Sigmoid colon (tissue), 6 donors: ENCODE measurements at regions not wholly inside any gene's neighbourhood (a gene's known extent, or its start where the extent isn't known, plus 50 kb on each side); places are given as distances from the start of the nearest gene placed in this dataset.

Experiments
- DNase-seq: peaks from one replicate; pipeline ENCODE4 v3.0.0-alpha.2; 2019
- H3K27ac ChIP-seq, 4 donors: fragments of 200-600 bp; sonication (generic); one replicate each; pipeline ENCODE4 v1.5.1; 2016 to 2019; ENCODE audit warnings: mild to moderate bottlenecking in 1 of 4
- H3K27me3 ChIP-seq, 3 donors: fragments of 200-600 bp; sonication (generic); one replicate each; pipeline ENCODE4 v1.5.1; 2019; ENCODE audit warnings: mild to moderate bottlenecking in 1 of 3
- H3K36me3 ChIP-seq, 4 donors: fragments of 200-600 bp; sonication (generic); one replicate each; pipeline ENCODE4 v1.5.1; 2016 to 2019
- H3K4me1 ChIP-seq, 4 donors: fragments of 200-600 bp; sonication (generic); one replicate each; pipeline ENCODE4 v1.5.1; 2017 to 2019
- H3K4me3 ChIP-seq, 4 donors: fragments of 200-600 bp; sonication (generic); one replicate each; pipeline ENCODE4 v1.5.1; 2017 to 2019; ENCODE audit warnings: mild to moderate bottlenecking in 2 of 4, moderate library complexity in 1 of 4
- H3K9me3 ChIP-seq, 4 donors: fragments of 200-600 bp in 3 of 4; sonication (generic) in 3 of 4; one replicate each; pipeline versions ENCODE4 v1.5.1 to v1.6.1; 2013 to 2019
- EP300 ChIP-seq, 4 donors: sonication (generic); formaldehyde crosslinking; IDR thresholded peaks; one replicate each; pipeline ENCODE4 v1.6.1; 2017; ENCODE audit warnings: antibody characterized with exemption in 4 of 4
- POLR2A ChIP-seq, 2 donors: fragments of 450-650 bp; IDR thresholded peaks; one replicate each; pipeline ENCODE4 v1.6.1; 2016; ENCODE audit warnings: antibody characterized with exemption in 2 of 2, mild to moderate bottlenecking in 2 of 2, moderate library complexity in 2 of 2
- POLR2AphosphoS5 ChIP-seq, 4 donors: sonication (generic); formaldehyde crosslinking; IDR thresholded peaks; one replicate each; pipeline ENCODE4 v1.6.1; 2017; ENCODE audit warnings: antibody characterized with exemption in 4 of 4
- WGBS, 2 donors: extraction: QIAGEN DNeasy Blood & Tissue Kit; methylation state at CpG; one replicate each; pipeline ENCODE4 v1.1.7; 2013; 5-methylcytosine and 5-hydroxymethylcytosine counted together
- intact Hi-C: fragments of 100-400 bp; cut with DNase I; formaldehyde crosslinking; loops from one replicate; pipeline ENCODE4 v1.15.1; 2023
- TF ChIP-seq, protein P1 (sequence below), 4 experiments: fragments of 450-650 bp in 3 of 4; fragments of 200-600 bp in 1 of 4; IDR thresholded peaks; one replicate each; pipeline ENCODE4 v1.5.1; 2016 to 2019; ENCODE audit warnings: antibody characterized with exemption in 4 of 4, mild to moderate bottlenecking in 3 of 4, moderate library complexity in 2 of 4
- donor health status: healthy with polysubstance abuse.
- donor health status: healthy.

- H3K36me3 ChIP-seq = no peaks in the 10 kb centered on the region
- H3K9me3 ChIP-seq = no peaks in the 10 kb centered on the region
- no peaks in the 10 kb centered on the region for H3K27me3 ChIP-seq
- DNase-seq = no peak
- intact Hi-C loops = no loop called here
- H3K27ac ChIP-seq = no peak overlapping the region
- H3K4me3 ChIP-seq = no peak overlapping the region
- TF ChIP-seq, protein P1, sequence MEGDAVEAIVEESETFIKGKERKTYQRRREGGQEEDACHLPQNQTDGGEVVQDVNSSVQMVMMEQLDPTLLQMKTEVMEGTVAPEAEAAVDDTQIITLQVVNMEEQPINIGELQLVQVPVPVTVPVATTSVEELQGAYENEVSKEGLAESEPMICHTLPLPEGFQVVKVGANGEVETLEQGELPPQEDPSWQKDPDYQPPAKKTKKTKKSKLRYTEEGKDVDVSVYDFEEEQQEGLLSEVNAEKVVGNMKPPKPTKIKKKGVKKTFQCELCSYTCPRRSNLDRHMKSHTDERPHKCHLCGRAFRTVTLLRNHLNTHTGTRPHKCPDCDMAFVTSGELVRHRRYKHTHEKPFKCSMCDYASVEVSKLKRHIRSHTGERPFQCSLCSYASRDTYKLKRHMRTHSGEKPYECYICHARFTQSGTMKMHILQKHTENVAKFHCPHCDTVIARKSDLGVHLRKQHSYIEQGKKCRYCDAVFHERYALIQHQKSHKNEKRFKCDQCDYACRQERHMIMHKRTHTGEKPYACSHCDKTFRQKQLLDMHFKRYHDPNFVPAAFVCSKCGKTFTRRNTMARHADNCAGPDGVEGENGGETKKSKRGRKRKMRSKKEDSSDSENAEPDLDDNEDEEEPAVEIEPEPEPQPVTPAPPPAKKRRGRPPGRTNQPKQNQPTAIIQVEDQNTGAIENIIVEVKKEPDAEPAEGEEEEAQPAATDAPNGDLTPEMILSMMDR (IDR thresholded peaks at IDR 0.05) = no peak
- TF ChIP-seq EP300 (IDR thresholded peaks at IDR 0.05) (no peak), POLR2AphosphoS5 (IDR thresholded peaks at IDR 0.05) (no peak), POLR2A (IDR thresholded peaks at IDR 0.05) (no peak)
- 90 to 91% methylated on average over 7 of the region's 7 CpGs for WGBS, 2 donors
- H3K4me1 ChIP-seq = no peaks in the 10 kb centered on the region
Observed at GRCh38 chr4:182066037-182066436, 177.2 kb upstream of the TENM3 start.

- no peak for DNase-seq
- no peaks in the 10 kb centered on the region for H3K9me3 ChIP-seq
- intact Hi-C loops = no loop called here
- WGBS, 2 donors = 80 to 84% methylated on average over 5 of the region's 5 CpGs
- no peak overlapping the region for H3K4me3 ChIP-seq
- H3K4me1 ChIP-seq = no peaks in the 10 kb centered on the region
- no peaks in the 10 kb centered on the region for H3K36me3 ChIP-seq
- no peak overlapping the region for H3K27ac ChIP-seq
- no peaks in the 10 kb centered on the region for H3K27me3 ChIP-seq
- no peak for TF ChIP-seq POLR2A (IDR thresholded peaks at IDR 0.05)
- TF ChIP-seq EP300 (IDR thresholded peaks at IDR 0.05) = no peak
- TF ChIP-seq POLR2AphosphoS5 (IDR thresholded peaks at IDR 0.05) = no peak
- TF ChIP-seq, protein P1 (IDR thresholded peaks at IDR 0.05) = no peak
Observed at GRCh38 chr4:182067828-182068227, 175.4 kb upstream of the TENM3 start.

DNA sequence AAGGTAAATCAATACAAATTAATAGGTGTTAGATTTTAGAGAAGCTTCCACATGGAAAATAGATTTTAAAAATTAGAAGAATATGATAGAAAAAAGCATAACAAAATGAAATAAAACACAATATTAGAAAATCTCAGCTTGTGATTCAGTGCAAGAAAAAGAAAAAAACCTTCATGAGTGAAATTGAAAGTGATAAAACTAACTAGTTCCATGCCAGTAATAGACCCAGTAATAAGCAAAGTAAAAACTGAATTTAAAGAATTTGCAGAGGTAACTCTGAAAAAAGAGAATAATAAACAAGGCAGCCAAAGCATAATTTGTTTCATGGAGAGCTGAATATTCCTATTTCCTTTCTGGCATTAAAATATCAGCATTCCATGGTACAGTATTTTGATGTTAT lies 174.3 kb upstream of the TENM3 start:
- no peak for DNase-seq
- Histone ChIP-seq H3K4me1 (no peaks in the 10 kb centered on the region), H3K27me3 (no peaks in the 10 kb centered on the region), H3K9me3 (no peaks in the 10 kb centered on the region), H3K4me3 (no peak overlapping the region), H3K36me3 (no peaks in the 10 kb centered on the region), H3K27ac (no peak overlapping the region)
- TF ChIP-seq, protein P1 (IDR thresholded peaks at IDR 0.05) = no peak
- TF ChIP-seq POLR2AphosphoS5 (IDR thresholded peaks at IDR 0.05) = no peak
- no peak for TF ChIP-seq EP300 (IDR thresholded peaks at IDR 0.05)
- TF ChIP-seq POLR2A (IDR thresholded peaks at IDR 0.05) = no peak
- intact Hi-C loops = no loop called here

DNA sequence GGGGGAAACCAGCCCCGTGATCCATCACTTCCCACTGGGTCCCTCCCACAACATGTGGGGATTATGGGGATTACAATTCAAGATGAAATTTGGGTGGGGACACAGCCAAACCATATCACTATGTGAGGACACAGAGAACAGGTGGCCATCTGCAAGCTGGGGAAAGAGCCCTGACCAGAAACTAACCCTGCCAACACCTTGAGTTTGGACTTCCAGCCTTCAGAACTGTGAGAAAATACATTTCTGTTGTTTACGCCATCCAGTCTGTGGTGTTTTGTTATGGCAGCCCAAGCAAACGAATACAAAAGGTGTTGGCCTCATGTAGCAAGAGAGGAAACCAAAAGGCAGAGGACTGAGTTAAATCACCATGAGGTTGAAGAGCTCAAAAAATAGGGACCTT lies 169.9 kb upstream of the TENM3 start:
- H3K9me3 ChIP-seq = no peaks in the 10 kb centered on the region
- WGBS, 2 donors = 69 to 81% methylated on average over 3 of the region's 3 CpGs
- no peak for DNase-seq
- intact Hi-C loops = no loop called here
- TF ChIP-seq POLR2AphosphoS5 (IDR thresholded peaks at IDR 0.05) = no peak
- TF ChIP-seq, protein P1 (IDR thresholded peaks at IDR 0.05) = no peak
- no peak for TF ChIP-seq POLR2A (IDR thresholded peaks at IDR 0.05)
- no peak for TF ChIP-seq EP300 (IDR thresholded peaks at IDR 0.05)
- no peaks in the 10 kb centered on the region for H3K27me3 ChIP-seq
- no peak overlapping the region for H3K27ac ChIP-seq
- H3K4me3 ChIP-seq = no peak overlapping the region
- no peaks in the 10 kb centered on the region for H3K4me1 ChIP-seq
- H3K36me3 ChIP-seq = no peaks in the 10 kb centered on the region

DNA sequence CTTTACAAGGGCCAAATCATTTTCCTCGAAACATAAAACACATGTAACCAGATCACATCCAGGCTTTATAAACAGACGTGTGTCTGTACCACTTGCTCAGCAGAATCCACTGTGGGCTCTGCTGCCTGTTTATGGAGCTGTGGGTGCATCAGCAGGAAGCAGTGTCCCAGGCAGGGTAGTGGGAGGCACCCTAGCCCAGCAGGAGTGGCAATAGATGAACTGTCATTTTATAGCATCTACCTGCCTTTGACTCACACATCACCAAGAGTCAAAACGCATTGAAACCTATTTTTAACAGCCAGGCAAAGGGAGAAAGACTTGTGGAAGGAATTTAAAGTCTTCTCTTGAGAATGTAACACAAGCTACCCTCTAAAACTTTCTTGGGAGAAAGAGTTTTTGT lies 169.1 kb upstream of the TENM3 start:
- H3K4me1 ChIP-seq = no peaks in the 10 kb centered on the region
- TF ChIP-seq, protein P1 (IDR thresholded peaks at IDR 0.05) = no peak
- no peak for TF ChIP-seq EP300 (IDR thresholded peaks at IDR 0.05)
- TF ChIP-seq POLR2AphosphoS5 (IDR thresholded peaks at IDR 0.05) = no peak
- no peaks in the 10 kb centered on the region for H3K36me3 ChIP-seq
- H3K9me3 ChIP-seq = no peaks in the 10 kb centered on the region
- no peak overlapping the region for H3K27ac ChIP-seq
- no peak overlapping the region for H3K4me3 ChIP-seq
- intact Hi-C loops = no loop called here
- no peaks in the 10 kb centered on the region for H3K27me3 ChIP-seq
- DNase-seq = no peak
- 57 to 71% methylated on average over 3 of the region's 3 CpGs for WGBS, 2 donors
